Gastrocnemius medialis (tissue), 4 donors: ENCODE measurements at regions not wholly inside any gene's neighbourhood (a gene's known extent, or its start where the extent isn't known, plus 50 kb on each side); places are given as distances from the start of the nearest gene placed in this dataset.

Source experiments
- ATAC-seq, 2 donors: fragments of 150-250 bp; one replicate each; pipeline ENCODE4 v1.9.1; 2016
- DNase-seq, 2 donors: peaks; one replicate each; pipeline ENCODE4 v3.0.0-alpha.2; 2019
- H3K27ac ChIP-seq, 4 donors: fragments of 200-600 bp; sonication (generic); 1 replicate in 1 of 4; 2 replicates in 3 of 4; pipeline ENCODE4 v1.5.1; 2016 to 2018; ENCODE audit warnings: mild to moderate bottlenecking in 2 of 4, moderate library complexity in 1 of 4
- H3K27me3 ChIP-seq, 3 donors: fragments of 200-600 bp; sonication (generic) in 2 of 3; 1 replicate in 1 of 3; 2 replicates in 2 of 3; pipeline versions ENCODE4 v1.5.1 to v1.6.0; 2016 to 2019; ENCODE audit warnings: mild to moderate bottlenecking in 1 of 3, moderate library complexity in 1 of 3
- H3K36me3 ChIP-seq, 2 donors: fragments of 200-600 bp; sonication (generic) in 1 of 2; one replicate each; pipeline ENCODE4 v1.5.1; 2017 to 2018
- H3K4me1 ChIP-seq, 2 donors: fragments of 200-600 bp; sonication (generic) in 1 of 2; one replicate each; pipeline ENCODE4 v1.5.1; 2016 to 2017; ENCODE audit warnings: mild to moderate bottlenecking in 2 of 2
- H3K4me3 ChIP-seq, 4 donors: fragments of 200-600 bp; sonication (generic) in 3 of 4; 1 replicate in 1 of 4; 2 replicates in 3 of 4; pipeline ENCODE4 v1.5.1; 2016 to 2019; ENCODE audit warnings: mild to moderate bottlenecking in 2 of 4
- H3K9me3 ChIP-seq, 3 donors: fragments of 200-600 bp; sonication (generic) in 2 of 3; 1 replicate in 1 of 3; 2 replicates in 2 of 3; pipeline ENCODE4 v1.5.1; 2016 to 2019
- CTCF ChIP-seq, 5 experiments: fragments of 450-650 bp in 3 of 5; fragments of 200-600 bp in 2 of 5; sonication (generic) in 2 of 5; IDR thresholded peaks in 4 of 5; conservative IDR thresholded peaks in 1 of 5; 1 replicate in 4 of 5; 2 replicates in 1 of 5; pipeline ENCODE4 v1.5.1; 2016 to 2019; ENCODE audit warnings: antibody characterized with exemption in 5 of 5, mild to moderate bottlenecking in 3 of 5, moderate library complexity in 3 of 5
- POLR2A ChIP-seq, 2 donors: fragments of 450-650 bp; IDR thresholded peaks; one replicate each; pipeline ENCODE4 v1.6.1; 2017; ENCODE audit warnings: antibody characterized with exemption in 2 of 2, mild to moderate bottlenecking in 2 of 2, moderate library complexity in 2 of 2
- in situ Hi-C, 4 donors: fragments of 200-750 bp; cut with MboI; loops; one replicate each; pipeline versions ENCODE4 v1.15.0 to v1.8.0; 2017; ENCODE audit warnings: low sequenced_read_pairs in 4 of 4
- intact Hi-C: fragments of 100-400 bp; cut with DNase I; formaldehyde crosslinking; loops from one replicate; pipeline ENCODE4 v1.15.1; 2023; ENCODE audit warnings: low total_unique reads

GRCh38 chr2:34991508-34992274, 1363.9 kb upstream of the CRIM1 start:
- intact Hi-C loops: no loop called here
- in situ Hi-C loops: no loop called here

GRCh38 chr2:34985474-34985873, 1370.1 kb upstream of the CRIM1 start:
- ATAC-seq (no peak), DNase-seq (no peak)
- Histone ChIP-seq H3K4me3 (no peak overlapping the region), H3K27ac (no peak overlapping the region), H3K9me3 (no peaks in the 10 kb centered on the region), H3K27me3 (no peaks in the 10 kb centered on the region), H3K36me3 (no peaks in the 10 kb centered on the region), H3K4me1 (no peaks in the 10 kb centered on the region)
- TF ChIP-seq POLR2A (IDR thresholded peaks at IDR 0.05) (no peak), CTCF (IDR thresholded peaks at IDR 0.05 in 4 of 5, conservative IDR thresholded peaks at IDR 0.05 in 1 of 5) (no peak)
- intact Hi-C loops: no loop called here
- in situ Hi-C loops: no loop called here

More at GRCh38 chr2:34991508-34992274, 1363.9 kb upstream of the CRIM1 start:
- TF ChIP-seq CTCF (IDR thresholded peaks at IDR 0.05 in 4 of 5, conservative IDR thresholded peaks at IDR 0.05 in 1 of 5): no peak
- TF ChIP-seq POLR2A (IDR thresholded peaks at IDR 0.05): no peak
- Histone ChIP-seq H3K4me1 (no peaks in the 10 kb centered on the region), H3K27me3 (no peaks in the 10 kb centered on the region), H3K4me3 (no peak overlapping the region), H3K36me3 (no peaks in the 10 kb centered on the region), H3K27ac (no peak overlapping the region), H3K9me3 (no peaks in the 10 kb centered on the region)
- DNase-seq (no peak), ATAC-seq (no peak)

- Histone ChIP-seq H3K9me3 (no peaks in the 10 kb centered on the region), H3K4me1 (no peaks in the 10 kb centered on the region), H3K27me3 (no peaks in the 10 kb centered on the region), H3K4me3 (no peak overlapping the region), H3K36me3 (no peaks in the 10 kb centered on the region), H3K27ac (no peak overlapping the region)
- in situ Hi-C loops (no loop called here), intact Hi-C loops (no loop called here)
- ATAC-seq: no peak
- no peak for TF ChIP-seq POLR2A (IDR thresholded peaks at IDR 0.05)
- no peak for TF ChIP-seq CTCF (IDR thresholded peaks at IDR 0.05 in 4 of 5, conservative IDR thresholded peaks at IDR 0.05 in 1 of 5)
- no peak for DNase-seq
Measured at GRCh38 chr2:34980689-34981088, 1374.9 kb upstream of the CRIM1 start.

- no peaks in the 10 kb centered on the region for H3K36me3 ChIP-seq
- TF ChIP-seq CTCF (IDR thresholded peaks at IDR 0.05 in 4 of 5, conservative IDR thresholded peaks at IDR 0.05 in 1 of 5): no peak
- no peak for TF ChIP-seq POLR2A (IDR thresholded peaks at IDR 0.05)
- H3K4me1 ChIP-seq: no peaks in the 10 kb centered on the region
- H3K27ac ChIP-seq: no peak overlapping the region
- in situ Hi-C loops: no loop called here
- DNase-seq (no peak), ATAC-seq (no peak)
- intact Hi-C loops: no loop called here
- no peaks in the 10 kb centered on the region for H3K9me3 ChIP-seq
- H3K27me3 ChIP-seq: no peaks in the 10 kb centered on the region
- no peak overlapping the region for H3K4me3 ChIP-seq
Measured at GRCh38 chr2:34979148-34979547, 1376.4 kb upstream of the CRIM1 start.

GRCh38 chr2:34961822-34962221, 1362.7 kb upstream of the FAM98A start:
- in situ Hi-C loops (no loop called here), intact Hi-C loops (no loop called here)
- Histone ChIP-seq H3K4me1 (no peaks in the 10 kb centered on the region), H3K9me3 (no peaks in the 10 kb centered on the region), H3K27ac (no peak overlapping the region), H3K27me3 (no peaks in the 10 kb centered on the region), H3K4me3 (no peak overlapping the region), H3K36me3 (no peaks in the 10 kb centered on the region)
- ATAC-seq: no peak
- no peak for TF ChIP-seq CTCF (IDR thresholded peaks at IDR 0.05 in 4 of 5, conservative IDR thresholded peaks at IDR 0.05 in 1 of 5)
- DNase-seq: no peak
